Fibroblast of lung (primary cell): ENCODE measurements at regions not wholly inside any gene's neighbourhood (a gene's known extent, or its start where the extent isn't known, plus 50 kb on each side); places are given as distances from the start of the nearest gene placed in this dataset.

Experiments
- DNase-seq, 2 donors: peaks; one replicate each; pipeline versions ENCODE4 v3.0.0 to v3.0.0-alpha.2; 2010; ENCODE audit warnings: low read depth in 2 of 2
- H2AFZ ChIP-seq: 2 replicates; pipeline ENCODE4 v1.5.1; 2012; ENCODE audit warnings: low read length, control low read depth, inconsistent platforms
- H3K27ac ChIP-seq: 2 replicates; pipeline ENCODE4 v1.5.1; 2011; ENCODE audit warnings: low read length, control low read depth; ENCODE audit not compliant: insufficient read depth
- H3K27me3 ChIP-seq: 2 replicates; pipeline ENCODE4 v1.5.1; 2011; ENCODE audit warnings: mild to moderate bottlenecking, low read length; ENCODE audit not compliant: control insufficient read depth, insufficient read depth
- H3K36me3 ChIP-seq: 2 replicates; pipeline ENCODE4 v1.5.1; 2011; ENCODE audit warnings: low read length; ENCODE audit not compliant: control insufficient read depth, insufficient read depth
- H3K4me1 ChIP-seq: 2 replicates; pipeline ENCODE4 v1.5.1; 2011; ENCODE audit warnings: low read length; ENCODE audit not compliant: control insufficient read depth, insufficient read depth; ENCODE audit errors: extremely low read depth
- H3K4me2 ChIP-seq: 2 replicates; pipeline ENCODE4 v1.5.1; 2011; ENCODE audit warnings: low read length, control low read depth; ENCODE audit not compliant: insufficient read depth; ENCODE audit errors: extremely low read depth
- H3K4me3 ChIP-seq, 4 experiments: fragments of 200-600 bp in 1 of 4; sonication (generic) in 1 of 4; replicated peaks in 1 of 4; 2 replicates each; pipeline ENCODE4 v1.5.1; 2011 to 2016; ENCODE audit warnings: low read length in 4 of 4, low read depth in 3 of 4, mild to moderate bottlenecking in 3 of 4, control low read depth in 2 of 4, inconsistent platforms in 1 of 4, mixed read lengths in 1 of 4; ENCODE audit not compliant: insufficient read depth in 1 of 4; ENCODE audit errors: control extremely low read depth in 1 of 4
- H3K79me2 ChIP-seq: 2 replicates; pipeline ENCODE4 v1.5.1; 2012; ENCODE audit warnings: mild to moderate bottlenecking, low read length, inconsistent platforms; ENCODE audit not compliant: control insufficient read depth, insufficient read depth
- H3K9ac ChIP-seq: 2 replicates; pipeline ENCODE4 v1.5.1; 2011; ENCODE audit warnings: mild to moderate bottlenecking, low read length, control low read depth; ENCODE audit not compliant: insufficient read depth
- H3K9me3 ChIP-seq: 2 replicates; pipeline ENCODE4 v1.5.1; 2012; ENCODE audit warnings: low read depth, low read length; ENCODE audit not compliant: control insufficient read depth, insufficient read depth
- H4K20me1 ChIP-seq: 2 replicates; pipeline ENCODE4 v1.5.1; 2011; ENCODE audit warnings: low read length; ENCODE audit not compliant: control insufficient read depth, insufficient read depth; ENCODE audit errors: extremely low read depth
- EZH2 ChIP-seq: IDR thresholded peaks from 2 replicates; pipeline ENCODE4 v1.5.1; 2012; ENCODE audit warnings: low read length, control low read depth, mild to moderate bottlenecking; ENCODE audit errors: missing control alignments
- TF ChIP-seq, protein P1 (sequence below), 2 donors: IDR thresholded peaks in 1 of 2; conservative IDR thresholded peaks in 1 of 2; 1 replicate in 1 of 2; 2 replicates in 1 of 2; pipeline ENCODE4 v1.5.1; 2011 to 2012; ENCODE audit warnings: low read length in 2 of 2, control low read depth in 1 of 2, inconsistent platforms in 1 of 2, low read depth in 1 of 2, mild to moderate bottlenecking in 1 of 2

DNA sequence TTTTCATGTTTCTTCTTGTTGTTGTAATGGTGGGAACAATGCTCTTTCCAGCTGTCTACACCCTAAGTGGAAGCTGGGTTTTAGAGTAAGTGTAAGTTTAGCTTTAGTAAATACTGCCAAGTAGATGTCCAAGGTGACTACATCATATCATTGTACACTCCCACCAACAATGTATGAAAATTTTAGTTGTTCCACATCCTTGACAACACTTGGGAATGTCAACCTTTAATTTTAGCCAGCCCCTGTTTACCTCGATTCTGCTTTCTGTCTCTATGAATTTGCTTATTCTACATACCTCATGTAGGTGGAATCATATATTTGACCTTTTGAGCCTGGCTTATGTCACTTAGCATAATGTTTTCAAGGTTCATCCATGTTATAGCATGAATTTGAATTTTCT is 93.0 kb downstream of the MTPAP start:
- Histone ChIP-seq H3K4me2 (no peak overlapping the region), H3K79me2 (no peaks in the 10 kb centered on the region), H3K9me3 (no peaks in the 10 kb centered on the region), H3K36me3 (no peaks in the 10 kb centered on the region), H3K27ac (no peak overlapping the region), H3K4me3 (no peak overlapping the region), H3K27me3 (no peaks in the 10 kb centered on the region), H3K4me1 (no peaks in the 10 kb centered on the region), H3K9ac (no peak overlapping the region), H2AFZ (no peak overlapping the region), H4K20me1 (no peaks in the 10 kb centered on the region)
- DNase-seq, result no peak
- TF ChIP-seq EZH2, result no peak
- TF ChIP-seq, protein P1, sequence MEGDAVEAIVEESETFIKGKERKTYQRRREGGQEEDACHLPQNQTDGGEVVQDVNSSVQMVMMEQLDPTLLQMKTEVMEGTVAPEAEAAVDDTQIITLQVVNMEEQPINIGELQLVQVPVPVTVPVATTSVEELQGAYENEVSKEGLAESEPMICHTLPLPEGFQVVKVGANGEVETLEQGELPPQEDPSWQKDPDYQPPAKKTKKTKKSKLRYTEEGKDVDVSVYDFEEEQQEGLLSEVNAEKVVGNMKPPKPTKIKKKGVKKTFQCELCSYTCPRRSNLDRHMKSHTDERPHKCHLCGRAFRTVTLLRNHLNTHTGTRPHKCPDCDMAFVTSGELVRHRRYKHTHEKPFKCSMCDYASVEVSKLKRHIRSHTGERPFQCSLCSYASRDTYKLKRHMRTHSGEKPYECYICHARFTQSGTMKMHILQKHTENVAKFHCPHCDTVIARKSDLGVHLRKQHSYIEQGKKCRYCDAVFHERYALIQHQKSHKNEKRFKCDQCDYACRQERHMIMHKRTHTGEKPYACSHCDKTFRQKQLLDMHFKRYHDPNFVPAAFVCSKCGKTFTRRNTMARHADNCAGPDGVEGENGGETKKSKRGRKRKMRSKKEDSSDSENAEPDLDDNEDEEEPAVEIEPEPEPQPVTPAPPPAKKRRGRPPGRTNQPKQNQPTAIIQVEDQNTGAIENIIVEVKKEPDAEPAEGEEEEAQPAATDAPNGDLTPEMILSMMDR (conservative IDR thresholded peaks at IDR 0.05 in 1 of 2, IDR thresholded peaks at IDR 0.05 in 1 of 2; ENCODE audit: low read depth in 1 of 2, low read length in 2 of 2), result no peak

DNA sequence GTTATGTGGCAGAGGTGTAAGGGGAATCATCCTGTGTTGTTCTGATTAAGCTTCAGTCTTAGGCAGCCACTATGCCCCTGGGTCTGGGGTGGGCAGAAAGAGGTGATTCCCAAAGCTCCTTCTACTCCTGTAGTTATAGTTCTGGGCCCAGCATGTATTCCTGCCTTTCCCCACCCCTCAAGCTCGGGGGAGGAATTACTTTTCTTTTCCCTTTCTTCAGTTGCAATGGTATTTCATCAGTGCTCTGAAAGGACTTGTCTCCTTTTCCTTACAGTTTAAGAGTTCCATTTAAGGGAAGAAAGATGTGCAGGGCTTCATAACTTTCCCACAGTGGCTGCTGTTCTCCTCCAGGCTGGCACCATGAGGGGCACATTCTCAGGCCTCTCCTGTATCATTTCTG is 94.2 kb downstream of the MTPAP start:
- DNase-seq, result peak in 1 of 2 donors; percentile 59
- no peak overlapping the region for H2AFZ ChIP-seq
- H3K4me3 ChIP-seq, result no peak overlapping the region

DNA sequence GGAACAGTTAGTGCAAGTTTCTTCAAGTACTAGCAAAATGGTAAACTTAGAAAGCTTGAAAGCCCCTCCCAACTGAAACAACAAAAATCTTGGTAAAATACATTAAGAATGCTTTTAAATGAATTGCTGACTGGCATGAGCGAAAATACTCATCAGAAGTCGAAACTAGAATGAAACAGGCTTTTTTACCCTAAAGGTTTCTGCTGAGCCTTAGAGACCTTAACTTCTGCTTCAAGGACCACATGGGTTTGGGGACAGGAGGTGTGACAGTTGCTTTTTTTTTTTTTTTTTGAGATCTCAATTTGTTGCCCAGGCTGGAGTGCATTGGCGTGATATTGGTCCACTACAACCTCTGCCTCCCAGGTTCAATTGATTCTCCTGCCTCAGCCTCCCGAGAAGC is 100.3 kb downstream of the MTPAP start:
- H3K27ac ChIP-seq, result no peak overlapping the region
- H3K4me1 ChIP-seq, result no peaks in the 10 kb centered on the region
- no peak overlapping the region for H2AFZ ChIP-seq
- DNase-seq, result no peak
- H3K4me2 ChIP-seq, result no peak overlapping the region
- no peak overlapping the region for H3K9ac ChIP-seq
- no peaks in the 10 kb centered on the region for H3K36me3 ChIP-seq
- TF ChIP-seq EZH2, result no peak
- TF ChIP-seq, protein P1 (conservative IDR thresholded peaks at IDR 0.05 in 1 of 2, IDR thresholded peaks at IDR 0.05 in 1 of 2; ENCODE audit: low read depth in 1 of 2, low read length in 2 of 2), result no peak
- no peaks in the 10 kb centered on the region for H3K9me3 ChIP-seq
- H3K79me2 ChIP-seq, result no peaks in the 10 kb centered on the region
- no peaks in the 10 kb centered on the region for H3K27me3 ChIP-seq
- H3K4me3 ChIP-seq, result no peak overlapping the region
- H4K20me1 ChIP-seq, result no peaks in the 10 kb centered on the region

More for the DNA sequence above, 94.2 kb downstream of the MTPAP start:
- TF ChIP-seq, protein P1 (conservative IDR thresholded peaks at IDR 0.05 in 1 of 2, IDR thresholded peaks at IDR 0.05 in 1 of 2; ENCODE audit: low read depth in 1 of 2, low read length in 2 of 2), result no peak
- TF ChIP-seq EZH2, result no peak
- Histone ChIP-seq H3K79me2 (no peaks in the 10 kb centered on the region), H3K4me1 (no peaks in the 10 kb centered on the region), H4K20me1 (no peaks in the 10 kb centered on the region), H3K9ac (no peak overlapping the region), H3K27me3 (no peaks in the 10 kb centered on the region), H3K36me3 (no peaks in the 10 kb centered on the region), H3K27ac (no peak overlapping the region), H3K9me3 (no peaks in the 10 kb centered on the region), H3K4me2 (no peak overlapping the region)
